ENCODE measurements at regions not wholly inside any gene's neighbourhood (a gene's known extent, or its start where the extent isn't known, plus 50 kb on each side); places are given as distances from the start of the nearest gene placed in this dataset.
"Not testable (repeated sequence)": the region's sequence is repeated elsewhere in the genome, so short reads cannot be mapped to it uniquely, and the experiment has no call there.

- ATAC-seq = peak; percentile 26
- Mint-ChIP-seq H3K4me1 (no peaks in the 10 kb centered on the region), H3K9me3 (no peaks in the 10 kb centered on the region), H3K4me3 (no peak overlapping the region), H3K36me3 (no peaks in the 10 kb centered on the region), H3K27ac (no peak overlapping the region)
- DNase-seq (ENCODE audit: low spot score in 2 of 2) = no peak
These were observed 91.9 kb upstream of the PRR23C start for GRCh38 chr3:139136469-139137202.

- DNase-seq (ENCODE audit: low spot score in 2 of 2) (no peak), ATAC-seq (no peak)
- H3K4me1 Mint-ChIP-seq = no peaks in the 10 kb centered on the region
- no peaks in the 10 kb centered on the region for H3K36me3 Mint-ChIP-seq
- H3K4me3 Mint-ChIP-seq = no peak overlapping the region
- no peaks in the 10 kb centered on the region for H3K9me3 Mint-ChIP-seq
- no peak overlapping the region for H3K27ac Mint-ChIP-seq
These were observed 95.9 kb upstream of the PRR23C start for GRCh38 chr3:139140553-139140952.

GRCh38 chr3:139145980-139146379 is 101.3 kb upstream of the PRR23C start:
- not testable (repeated sequence) for H3K4me1 Mint-ChIP-seq; H3K27ac Mint-ChIP-seq; H3K4me3 Mint-ChIP-seq; ATAC-seq; DNase-seq (ENCODE audit: low spot score in 2 of 2); H3K36me3 Mint-ChIP-seq; H3K9me3 Mint-ChIP-seq

- Mint-ChIP-seq H3K4me3 (no peak overlapping the region), H3K27ac (no peak overlapping the region), H3K4me1 (no peaks in the 10 kb centered on the region), H3K36me3 (no peaks in the 10 kb centered on the region), H3K9me3 (no peaks in the 10 kb centered on the region)
- DNase-seq (ENCODE audit: low spot score in 2 of 2) (no peak), ATAC-seq (no peak)
These were observed 106.8 kb upstream of the PRR23C start for GRCh38 chr3:139151530-139151929.

- not testable (repeated sequence) for H3K4me1 Mint-ChIP-seq; H3K36me3 Mint-ChIP-seq; H3K27ac Mint-ChIP-seq; DNase-seq (ENCODE audit: low spot score in 2 of 2); H3K4me3 Mint-ChIP-seq; H3K9me3 Mint-ChIP-seq; ATAC-seq
These were observed 108.7 kb upstream of the PRR23C start for GRCh38 chr3:139153434-139153833.

GRCh38 chr3:139157161-139157932 is 112.7 kb upstream of the PRR23C start:
- H3K4me3 Mint-ChIP-seq = no peak overlapping the region
- ATAC-seq (no peak), DNase-seq (ENCODE audit: low spot score in 2 of 2) (no peak)
- no peaks in the 10 kb centered on the region for H3K4me1 Mint-ChIP-seq
- H3K27ac Mint-ChIP-seq = no peak overlapping the region
- no peaks in the 10 kb centered on the region for H3K9me3 Mint-ChIP-seq
- H3K36me3 Mint-ChIP-seq = no peaks in the 10 kb centered on the region

- DNase-seq (ENCODE audit: low spot score in 2 of 2) (no peak), ATAC-seq (no peak)
- Mint-ChIP-seq H3K9me3 (peaks cover 3% of the 10 kb centered on the region), H3K36me3 (no peaks in the 10 kb centered on the region), H3K27ac (no peak overlapping the region), H3K4me3 (no peak overlapping the region), H3K4me1 (no peaks in the 10 kb centered on the region)
These were observed 114.7 kb upstream of the PRR23C start for GRCh38 chr3:139159356-139159755.

GRCh38 chr3:139173372-139174108 is 128.8 kb upstream of the PRR23C start:
- Mint-ChIP-seq H3K9me3 (peaks cover 10% of the 10 kb centered on the region), H3K4me1 (no peaks in the 10 kb centered on the region), H3K27ac (no peak overlapping the region), H3K36me3 (no peaks in the 10 kb centered on the region), H3K4me3 (no peak overlapping the region)
- ATAC-seq (no peak), DNase-seq (ENCODE audit: low spot score in 2 of 2) (no peak)

- no peak overlapping the region for H3K27ac Mint-ChIP-seq
- no peak for DNase-seq (ENCODE audit: low spot score in 2 of 2)
- peaks cover 13% of the 10 kb centered on the region for H3K9me3 Mint-ChIP-seq
- ATAC-seq = no peak
- no peak overlapping the region for H3K4me3 Mint-ChIP-seq
- no peaks in the 10 kb centered on the region for H3K4me1 Mint-ChIP-seq
- H3K36me3 Mint-ChIP-seq = no peaks in the 10 kb centered on the region
These were observed 135.8 kb upstream of the PRR23C start for GRCh38 chr3:139180489-139180888.

- no peak overlapping the region for H3K27ac Mint-ChIP-seq
- H3K4me3 Mint-ChIP-seq = no peak overlapping the region
- ATAC-seq (no peak), DNase-seq (ENCODE audit: low spot score in 2 of 2) (no peak)
- H3K4me1 Mint-ChIP-seq = no peaks in the 10 kb centered on the region
- H3K36me3 Mint-ChIP-seq = no peaks in the 10 kb centered on the region
- peaks cover 13% of the 10 kb centered on the region for H3K9me3 Mint-ChIP-seq
These were observed 137.5 kb upstream of the PRR23C start for GRCh38 chr3:139182143-139182542.

- Mint-ChIP-seq H3K4me1 (no peaks in the 10 kb centered on the region), H3K4me3 (no peak overlapping the region), H3K36me3 (no peaks in the 10 kb centered on the region), H3K27ac (no peak overlapping the region), H3K9me3 (peaks cover 13% of the 10 kb centered on the region)
- DNase-seq (ENCODE audit: low spot score in 2 of 2) (no peak), ATAC-seq (no peak)
These were observed 137.9 kb upstream of the PRR23C start for GRCh38 chr3:139182598-139182997.

- no peaks in the 10 kb centered on the region for H3K4me1 Mint-ChIP-seq
- no peaks in the 10 kb centered on the region for H3K36me3 Mint-ChIP-seq
- no peak overlapping the region for H3K4me3 Mint-ChIP-seq
- H3K9me3 Mint-ChIP-seq = peaks cover under 1% of the 10 kb centered on the region
- H3K27ac Mint-ChIP-seq = no peak overlapping the region
- no peak for DNase-seq (ENCODE audit: low spot score in 2 of 2)
- no peak for ATAC-seq
These were observed 140.8 kb upstream of the PRR23C start for GRCh38 chr3:139185527-139185926.

- no peak for DNase-seq (ENCODE audit: low spot score in 2 of 2)
- no peak overlapping the region for H3K27ac Mint-ChIP-seq
These were observed 142.5 kb upstream of the PRR23C start for GRCh38 chr3:139187154-139187553.

GRCh38 chr3:139187648-139188047 is 143.0 kb upstream of the PRR23C start:
- ATAC-seq (no peak), DNase-seq (ENCODE audit: low spot score in 2 of 2) (no peak)
- Mint-ChIP-seq H3K4me1 (no peaks in the 10 kb centered on the region), H3K27ac (no peak overlapping the region), H3K9me3 (no peaks in the 10 kb centered on the region), H3K36me3 (no peaks in the 10 kb centered on the region), H3K4me3 (no peak overlapping the region)

More at GRCh38 chr3:139187154-139187553, 142.5 kb upstream of the PRR23C start:
- Mint-ChIP-seq H3K36me3 (no peaks in the 10 kb centered on the region), H3K4me1 (no peaks in the 10 kb centered on the region), H3K9me3 (no peaks in the 10 kb centered on the region), H3K4me3 (no peak overlapping the region)
- no peak for ATAC-seq

- ATAC-seq (no peak), DNase-seq (ENCODE audit: low spot score in 2 of 2) (no peak)
- Mint-ChIP-seq H3K27ac (no peak overlapping the region), H3K4me1 (no peaks in the 10 kb centered on the region), H3K4me3 (no peak overlapping the region), H3K9me3 (no peaks in the 10 kb centered on the region), H3K36me3 (no peaks in the 10 kb centered on the region)
These were observed 145.3 kb upstream of the PRR23C start for GRCh38 chr3:139189943-139190342.
